DMS53 (cell line): ENCODE measurements at regions not wholly inside any gene's neighbourhood (a gene's known extent, or its start where the extent isn't known, plus 50 kb on each side); places are given as distances from the start of the nearest gene placed in this dataset.
"Not testable (repeated sequence)": the region's sequence is repeated elsewhere in the genome, so short reads cannot be mapped to it uniquely, and the experiment has no call there.

Experiments
- DNase-seq: peaks from one replicate; lab custom pipeline; 2025; lab: John Stamatoyannopoulos, UW

- no peak for DNase-seq
These were observed 124.5 kb downstream of the DUSP6 start for GRCh38 chr12:89227774-89228173.

GRCh38 chr12:89225808-89226411 is 126.4 kb downstream of the DUSP6 start:
- peak; percentile 99 for DNase-seq

GRCh38 chr12:89225401-89225800 is 126.9 kb downstream of the DUSP6 start:
- peak; percentile 98 for DNase-seq

- DNase-seq: not testable (repeated sequence)
These were observed 129.7 kb downstream of the DUSP6 start for GRCh38 chr12:89222580-89222979.

GRCh38 chr12:89217472-89217871 is 134.8 kb downstream of the DUSP6 start:
- DNase-seq: no peak

GRCh38 chr12:89216211-89216952 is 135.9 kb downstream of the DUSP6 start:
- no peak for DNase-seq

- peak; percentile 11 for DNase-seq
These were observed 137.1 kb downstream of the DUSP6 start for GRCh38 chr12:89215196-89215595.

- no peak for DNase-seq
These were observed 138.6 kb downstream of the DUSP6 start for GRCh38 chr12:89213747-89214146.

- no peak for DNase-seq
These were observed 139.2 kb downstream of the DUSP6 start for GRCh38 chr12:89213139-89213538.

GRCh38 chr12:89212339-89212771 is 139.9 kb downstream of the DUSP6 start:
- peak; percentile 15 for DNase-seq

- no peak for DNase-seq
These were observed 140.8 kb downstream of the DUSP6 start for GRCh38 chr12:89211456-89211855.

- peak; percentile 19 for DNase-seq
These were observed 142.0 kb downstream of the DUSP6 start for GRCh38 chr12:89210277-89210676.

GRCh38 chr12:89208661-89209096 is 143.6 kb downstream of the DUSP6 start:
- DNase-seq: peak; percentile 43

GRCh38 chr12:89206390-89206789 is 145.9 kb downstream of the DUSP6 start:
- DNase-seq: no peak

- DNase-seq: no peak
These were observed 146.8 kb downstream of the DUSP6 start for GRCh38 chr12:89205517-89205916.

- no peak for DNase-seq
These were observed 149.2 kb downstream of the DUSP6 start for GRCh38 chr12:89203144-89203543.

- DNase-seq: no peak
These were observed 152.1 kb downstream of the DUSP6 start for GRCh38 chr12:89200217-89200616.

GRCh38 chr12:89195470-89195869 is 156.8 kb downstream of the DUSP6 start:
- no peak for DNase-seq

GRCh38 chr12:89194683-89195082 is 157.6 kb downstream of the DUSP6 start:
- no peak for DNase-seq

GRCh38 chr12:89192429-89192828 is 159.9 kb downstream of the DUSP6 start:
- peak; percentile 93 for DNase-seq

GRCh38 chr12:89191597-89191996 is 160.7 kb downstream of the DUSP6 start:
- peak; percentile 38 for DNase-seq

GRCh38 chr12:89189448-89189847 is 162.9 kb downstream of the DUSP6 start:
- DNase-seq: peak; percentile 33

GRCh38 chr12:89187507-89187906 is 164.8 kb downstream of the DUSP6 start:
- DNase-seq: no peak

GRCh38 chr12:89185889-89186288 is 166.4 kb downstream of the DUSP6 start:
- DNase-seq: no peak
